K562 (cell line): ENCODE measurements at regions not wholly inside any gene's neighbourhood (a gene's known extent, or its start where the extent isn't known, plus 50 kb on each side); places are given as distances from the start of the nearest gene placed in this dataset.

Experiments
- ATAC-seq: fragments of 200-7000 bp; cut with Tn5 transposase; 3 replicates; pipeline ENCODE4 v1.9.1; 2020; ENCODE audit warnings: moderate library complexity
- BruUV-seq: library from RNA; stranded (reverse); fragments of 400-500 nt; replicated peaks from 2 replicates; lab custom pipeline; 2021; lab: Mats Ljungman, UMichigan
- CTCF ChIA-PET: fragments of 300-600 bp; formaldehyde crosslinking; extraction: SDS; loops from one replicate; lab custom pipeline; 2021; ENCODE audit warnings: low intra/inter-chr PET ratio; lab: Yijun Ruan, JAX
- POLR2A ChIA-PET: fragments of 300-600, 350-650 bp; sonication (Branson Sonifier 250); formaldehyde crosslinking; extraction: SDS; loops from one replicate; lab custom pipeline; 2021; ENCODE audit warnings: antibody characterized with exemption, inconsistent platforms; lab: Yijun Ruan, JAX
- DNase-seq, 4 experiments: peaks; one replicate each; pipeline versions ENCODE4 v3.0.0 to v3.0.0-alpha.2; 2011 to 2018; ENCODE audit warnings: low spot score in 3 of 4, mixed read lengths in 3 of 4; ENCODE audit errors: extremely low read depth in 1 of 4
- FAIRE-seq: peaks from 2 replicates; lab custom pipeline; 2011; peaks lifted over from hg19 to GRCh38; lab: Jason Lieb, UNC
- H2AFZ ChIP-seq: 2 replicates; pipeline ENCODE4 v1.6.0; 2011; ENCODE audit warnings: low read depth, low read length, control low read depth, inconsistent platforms
- H3K27ac ChIP-seq: fragments of 200-600 bp; 3 replicates; pipeline ENCODE4 v1.8.0; 2011; ENCODE audit warnings: low read depth, mild to moderate bottlenecking, control low read depth, inconsistent platforms, low read length, moderate library complexity, mixed read lengths; ENCODE audit errors: extremely low read depth
- H3K27me3 ChIP-seq, 2 experiments: fragments of 300-600 bp in 1 of 2; 2 replicates in 1 of 2; 3 replicates in 1 of 2; pipeline versions ENCODE4 v1.6.0 to v1.8.0; 2011; ENCODE audit warnings: inconsistent platforms in 2 of 2, low read length in 2 of 2, mild to moderate bottlenecking in 1 of 2, mixed read lengths in 1 of 2, moderate library complexity in 1 of 2; ENCODE audit not compliant: control insufficient read depth in 2 of 2, insufficient read depth in 2 of 2
- H3K36me3 ChIP-seq: fragments of 300-600 bp; 3 replicates; pipeline ENCODE4 v1.8.0; 2011; ENCODE audit warnings: mild to moderate bottlenecking, low read length, inconsistent platforms; ENCODE audit not compliant: control insufficient read depth, insufficient read depth
- H3K4me1 ChIP-seq, 2 experiments: fragments of 200-600 bp in 1 of 2; replicated peaks in 1 of 2; 2 replicates in 1 of 2; 3 replicates in 1 of 2; pipeline versions ENCODE4 v1.5.1 to v1.8.0; 2011; ENCODE audit warnings: inconsistent platforms in 2 of 2, low read length in 2 of 2, mild to moderate bottlenecking in 1 of 2, mixed read lengths in 1 of 2, moderate library complexity in 1 of 2; ENCODE audit not compliant: control insufficient read depth in 2 of 2, insufficient read depth in 2 of 2
- H3K4me2 ChIP-seq: 2 replicates; pipeline ENCODE4 v1.6.1; 2011; ENCODE audit warnings: low read length, control low read depth, inconsistent platforms, mixed read lengths; ENCODE audit not compliant: insufficient read depth
- H3K4me3 ChIP-seq: fragments of 200-600 bp; sonication (generic), shearing (Covaris generic); 2 replicates; pipeline ENCODE4 v1.5.1; 2016; ENCODE audit warnings: control low read depth, inconsistent platforms
- H3K79me2 ChIP-seq: fragments of 200-600 bp; 3 replicates; pipeline ENCODE4 v1.8.0; 2011; ENCODE audit warnings: low read length, inconsistent platforms; ENCODE audit not compliant: control insufficient read depth, insufficient read depth
- H3K9ac ChIP-seq, 2 experiments: 2 replicates each; pipeline versions ENCODE4 v1.6.0 to v1.6.1; 2011; ENCODE audit warnings: low read depth in 2 of 2, low read length in 2 of 2, control low read depth in 1 of 2, inconsistent platforms in 1 of 2, mild to moderate bottlenecking in 1 of 2, mixed read lengths in 1 of 2; ENCODE audit not compliant: insufficient read depth in 1 of 2
- H3K9me1 ChIP-seq: one replicate; pipeline ENCODE4 v1.6.0; 2011; ENCODE audit warnings: inconsistent platforms, mild to moderate bottlenecking, low read length, moderate library complexity; ENCODE audit not compliant: control insufficient read depth, insufficient read depth
- H3K9me3 ChIP-seq: replicated peaks from 2 replicates; pipeline ENCODE4 v1.5.1; 2011; ENCODE audit warnings: low read depth, low read length, inconsistent platforms; ENCODE audit not compliant: control insufficient read depth, insufficient read depth
- H4K20me1 ChIP-seq: replicated peaks from 2 replicates; pipeline ENCODE4 v1.6.1; 2011; ENCODE audit warnings: low read length, inconsistent platforms, mixed read lengths; ENCODE audit not compliant: control insufficient read depth, insufficient read depth
- BACH1 ChIP-seq: fragments of 200-800 bp; sonication (Bioruptor generic); IDR thresholded peaks from 2 replicates; pipeline ENCODE4 v1.6.1; 2016; ENCODE audit warnings: missing genetic modification characterization, missing compliant biosample characterization
- DIDO1 ChIP-seq: fragments of 450-650 bp; IDR thresholded peaks from 2 replicates; pipeline ENCODE4 v1.6.1; 2016; ENCODE audit warnings: low read depth, missing biosample characterization, missing genetic modification characterization
- E2F1 ChIP-seq: sonication (generic); formaldehyde crosslinking; IDR thresholded peaks from 2 replicates; pipeline ENCODE4 v1.8.1; 2023; ENCODE audit warnings: mild to moderate bottlenecking, missing genetic modification reagents, moderate library complexity
- FOXA1 ChIP-seq: fragments of 450-650 bp; IDR thresholded peaks from 2 replicates; pipeline ENCODE4 v1.6.1; 2016; ENCODE audit warnings: mild to moderate bottlenecking, borderline replicate concordance
- HDAC3 ChIP-seq: fragments of 450-650 bp; IDR thresholded peaks from 2 replicates; pipeline ENCODE4 v1.6.1; 2018; ENCODE audit warnings: borderline replicate concordance, mild to moderate bottlenecking, moderate library complexity; ENCODE audit not compliant: partially characterized antibody
- HLTF ChIP-seq: fragments of 450-650 bp; IDR thresholded peaks from 2 replicates; pipeline ENCODE4 v1.6.1; 2016
- HNRNPLL ChIP-seq: fragments of 200-400 bp; formaldehyde crosslinking; IDR thresholded peaks from 2 replicates; pipeline ENCODE4 v1.6.1; 2017; ENCODE audit warnings: low read length, low read depth, mild to moderate bottlenecking; ENCODE audit not compliant: poor library complexity, severe bottlenecking
- HOMEZ ChIP-seq: fragments of 250-450 bp; sonication (Bioruptor Pico); IDR thresholded peaks from 2 replicates; pipeline ENCODE4 v1.4.0; 2020; ENCODE audit warnings: mild to moderate bottlenecking, moderate library complexity
- NFYB ChIP-seq: IDR thresholded peaks from 2 replicates; pipeline ENCODE4 v1.6.1; 2011; ENCODE audit warnings: mild to moderate bottlenecking, moderate library complexity; ENCODE audit not compliant: insufficient read length; ENCODE audit errors: extremely low read depth
- TAF9B ChIP-seq: fragments of 450-650 bp; IDR thresholded peaks from 2 replicates; pipeline ENCODE4 v1.6.1; 2018; ENCODE audit warnings: mild to moderate bottlenecking; ENCODE audit not compliant: partially characterized antibody
- ZBTB12 ChIP-seq: fragments of 250-450 bp; sonication (Bioruptor Pico); IDR thresholded peaks from 2 replicates; pipeline ENCODE4 v1.4.0; 2020
- ZC3H8 ChIP-seq: fragments of 450-650 bp; IDR thresholded peaks from 2 replicates; pipeline ENCODE4 v1.6.1; 2017
- ZNF280B ChIP-seq: fragments of 250-450 bp; sonication (Bioruptor Pico); IDR thresholded peaks from 2 replicates; pipeline ENCODE4 v1.5.1; 2021; ENCODE audit warnings: mild to moderate bottlenecking
- WGBS: fragments of 100-300 bp; shearing (Covaris generic); methylation state at CpG from one replicate; pipeline ENCODE4 v1.1.6; 2016; ENCODE audit warnings: low coverage, mixed read lengths; ENCODE audit not compliant: insufficient coverage; ENCODE audit errors: missing lambda C conversion rate; 5-methylcytosine and 5-hydroxymethylcytosine counted together
- in situ Hi-C: fragments of 300-500 bp; cut with MboI; formaldehyde crosslinking; loops from 4 replicates; pipeline ENCODE4 v1.15.0; 2018; ENCODE audit warnings: inconsistent platforms, mixed read lengths
- intact Hi-C: fragments of 100-400 bp; cut with micrococcal nuclease; formaldehyde crosslinking; loops from 2 replicates; pipeline ENCODE4 v1.14.2; 2022

- Histone ChIP-seq H4K20me1 (no peaks in the 10 kb centered on the region), H3K79me2 (no peaks in the 10 kb centered on the region)
- DNase-seq = no peak
- ATAC-seq = no peak
- TF ChIP-seq DIDO1 (tag) (no peak), E2F1 (CRISPR knock-in tag) (no peak), HNRNPLL (no peak), HDAC3 (no peak), BACH1 (tag) (no peak), ZNF280B (CRISPR knock-in tag) (no peak), NFYB (no peak), ZC3H8 (no peak), ZBTB12 (no peak), TAF9B (no peak), HOMEZ (CRISPR knock-in tag) (no peak), HLTF (no peak), FOXA1 (no peak)
- TF ChIP-seq, all 486 proteins: peak for 0
- H3K27ac ChIP-seq = no peak overlapping the region
- H3K4me2 ChIP-seq = no peak overlapping the region
- intact Hi-C loops (no loop called here), in situ Hi-C loops (no loop called here)
- no peaks in the 10 kb centered on the region for H3K36me3 ChIP-seq
- no peaks in the 10 kb centered on the region for H3K9me1 ChIP-seq
- no peak overlapping the region for H3K4me3 ChIP-seq
- no peak overlapping the region for H3K9ac ChIP-seq
- no peaks in the 10 kb centered on the region for H3K4me1 ChIP-seq
- FAIRE-seq = no peak
- no peak overlapping the region for H2AFZ ChIP-seq
- 1% methylated on average over 5 of the region's 5 CpGs for WGBS
- no peaks in the 10 kb centered on the region for H3K27me3 ChIP-seq
- POLR2A ChIA-PET = interaction anchor here (0.6 to 0.8 kb wide), 2 partner anchors 89 to 259 kb away, joined by 5 read pairs; no protein-coding TSS in a partner anchor
- CTCF ChIA-PET = no interaction called here
- no peaks in the 10 kb centered on the region for H3K9me3 ChIP-seq
- no TSS peak for BruUV-seq
Observed at GRCh38 chr1:115448282-115449044, 110.4 kb upstream of the NGF start.
